NCI-H748 (cell line): ENCODE measurements at regions not wholly inside any gene's neighbourhood (a gene's known extent, or its start where the extent isn't known, plus 50 kb on each side); places are given as distances from the start of the nearest gene placed in this dataset.
A peak's percentile ranks its signal among the peaks of the same experiment; 100 is the strongest.
"Not testable (repeated sequence)": the region's sequence is repeated elsewhere in the genome, so short reads cannot be mapped to it uniquely, and the experiment has no call there.

Experiments used
- DNase-seq: peaks from one replicate; lab custom pipeline; 2025; ENCODE audit not compliant: unreplicated experiment; lab: John Stamatoyannopoulos, UW

DNA sequence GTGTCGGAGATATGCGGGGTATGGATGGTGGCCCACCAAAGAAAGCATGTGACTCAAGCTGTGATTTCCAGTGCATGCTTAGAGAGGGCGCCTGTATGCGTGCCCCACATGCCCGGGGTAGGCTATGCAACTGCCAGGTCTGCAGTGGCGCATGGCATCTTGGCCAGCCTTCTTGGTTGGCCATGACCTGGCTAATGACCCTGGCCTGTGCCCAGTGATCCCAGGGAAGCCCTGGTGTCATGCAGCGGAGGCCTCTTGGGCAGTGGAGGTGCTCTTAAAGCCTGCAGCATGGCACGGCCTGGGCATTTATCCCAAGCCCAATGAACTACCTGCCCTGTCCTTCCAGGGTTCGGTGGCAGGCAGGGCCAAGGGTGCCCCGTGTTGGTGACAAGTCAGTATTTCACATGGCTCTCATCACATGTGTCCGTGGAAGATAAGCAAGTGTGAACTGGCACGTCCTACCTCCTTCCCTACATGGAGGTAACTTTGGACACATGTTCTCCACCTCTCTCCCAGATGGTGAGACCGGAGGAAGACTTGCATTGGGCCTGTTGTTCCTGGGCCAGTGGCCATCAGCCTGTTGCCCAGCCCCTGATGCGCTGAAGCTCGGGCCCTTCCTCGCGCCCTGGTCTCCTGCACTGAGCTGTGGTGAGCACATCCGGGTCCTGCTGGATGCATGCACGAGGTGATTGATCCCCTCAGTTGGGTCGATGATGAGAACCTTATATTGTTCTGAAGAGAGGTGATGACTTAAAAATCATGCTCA is 192.0 kb downstream of the UBE3A start:
- DNase-seq = no peak

DNA sequence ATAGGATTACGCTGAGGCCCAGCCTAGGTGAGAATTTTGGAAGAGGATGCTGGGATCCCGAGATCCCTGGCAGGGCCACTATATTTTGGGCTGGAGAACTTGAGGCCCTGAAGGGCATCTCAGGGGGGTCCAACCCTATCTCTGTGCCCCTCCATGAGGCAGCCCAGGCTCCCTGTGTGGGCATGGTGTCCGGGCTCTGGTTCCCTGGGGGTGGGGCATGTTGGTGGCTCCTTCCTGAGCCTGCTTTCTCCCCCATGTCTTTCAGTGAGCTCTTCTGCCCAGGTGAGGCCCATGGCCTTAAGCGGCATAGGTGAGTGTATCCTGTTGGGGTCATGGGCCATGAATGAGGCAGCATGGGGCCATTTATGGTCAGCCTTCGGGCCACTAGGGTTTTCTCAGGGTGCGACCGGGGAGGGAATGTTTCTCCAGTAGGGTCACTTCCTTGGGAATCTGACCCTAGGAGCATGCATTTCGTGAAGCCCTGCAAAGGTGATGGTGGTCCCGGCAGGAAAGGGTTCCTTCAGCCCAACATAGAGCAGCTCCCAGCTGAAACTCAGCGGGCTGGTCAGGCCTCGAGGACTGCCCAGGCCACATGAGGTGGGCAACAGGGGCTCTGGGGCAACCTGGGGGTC is 191.3 kb downstream of the UBE3A start:
- no peak for DNase-seq

DNA sequence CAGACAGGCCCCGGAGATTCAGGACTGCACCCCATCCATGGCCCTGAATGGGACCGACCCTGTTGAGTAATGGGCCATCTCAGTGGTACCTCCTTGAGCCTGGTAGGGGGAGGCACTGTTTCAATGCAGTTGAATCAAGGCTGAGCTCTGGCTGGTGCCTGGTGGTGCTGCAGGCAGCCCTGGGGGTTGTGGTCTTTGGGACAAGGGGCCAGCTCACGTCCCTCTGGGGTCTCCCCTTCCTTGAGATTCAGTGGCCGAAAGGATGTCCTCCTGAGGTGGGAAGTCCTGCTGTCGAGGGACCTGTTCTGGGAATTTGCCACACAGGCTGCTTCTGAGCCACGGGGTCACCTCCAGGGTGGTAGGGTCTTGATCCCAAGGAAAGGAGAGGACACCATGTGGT is 190.7 kb downstream of the UBE3A start:
- DNase-seq = not testable (repeated sequence)

DNA sequence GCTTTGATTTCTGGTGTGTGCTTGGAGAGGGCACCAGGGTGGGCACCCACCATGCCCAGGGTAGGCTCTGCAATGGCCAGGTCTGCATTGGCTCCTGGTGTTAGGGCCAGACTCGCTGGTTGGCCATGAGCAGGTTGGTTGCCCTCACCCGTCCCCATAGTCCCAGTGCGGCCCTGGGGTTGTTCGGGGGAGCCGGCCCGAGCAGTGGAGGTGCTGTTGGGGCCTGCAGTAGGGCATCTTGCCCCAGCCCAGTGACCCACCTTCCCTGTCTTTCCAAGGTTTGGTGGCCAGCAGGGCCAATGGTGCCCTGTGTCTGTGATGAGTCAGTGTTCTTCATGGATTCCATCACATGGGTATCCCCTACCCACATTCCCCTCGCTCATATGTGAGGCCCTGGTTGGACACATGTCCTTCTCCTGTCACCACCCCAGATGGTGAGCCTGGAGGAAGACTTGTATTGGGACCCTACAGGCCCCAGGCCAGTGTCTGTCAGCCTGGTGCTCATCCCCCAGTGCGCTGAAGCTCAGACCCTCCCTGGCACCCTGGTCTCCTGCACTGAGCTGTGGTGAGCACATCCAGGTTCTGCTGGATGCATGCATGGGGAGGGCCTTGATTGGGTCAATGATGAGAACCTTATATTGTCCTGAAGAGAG is 190.1 kb downstream of the UBE3A start:
- DNase-seq = no peak

DNA sequence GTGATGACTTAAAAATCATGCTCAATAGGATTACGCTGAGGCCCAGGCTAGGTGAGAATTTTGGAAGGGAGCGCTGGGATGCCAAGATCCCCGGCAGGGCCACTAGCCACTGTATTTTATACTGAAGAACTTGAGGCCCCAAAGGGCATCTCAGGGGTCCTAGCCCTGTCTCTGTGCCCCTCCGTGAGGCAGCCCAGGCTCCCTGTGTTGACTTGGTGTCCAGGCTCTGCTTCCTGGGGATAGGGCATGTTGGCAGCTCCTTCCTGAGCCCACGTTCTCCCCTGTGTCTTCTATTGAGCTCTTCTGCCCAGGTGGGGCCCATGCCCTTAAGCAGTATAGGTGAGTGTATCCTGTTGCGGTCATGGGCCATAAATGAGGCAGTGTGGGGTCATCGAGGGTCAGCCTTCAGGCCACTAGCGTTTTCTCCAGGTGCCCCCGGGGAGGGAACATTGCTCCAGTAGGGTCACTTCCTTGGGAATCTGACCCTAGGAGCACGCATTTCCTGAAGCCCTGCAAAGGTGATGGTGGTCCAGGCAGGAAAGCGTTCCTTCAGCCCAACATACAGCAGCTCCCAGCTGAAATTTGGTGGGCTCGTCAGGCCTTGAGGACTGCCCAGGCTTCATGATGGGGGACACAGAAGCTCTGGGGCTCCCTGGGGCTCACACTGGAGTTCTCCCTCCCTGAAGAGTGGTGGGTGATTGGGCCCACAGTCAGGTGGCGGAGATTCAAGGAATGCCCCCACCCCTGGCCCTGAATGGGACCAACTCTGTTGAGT is 189.4 kb downstream of the UBE3A start:
- no peak for DNase-seq

DNA sequence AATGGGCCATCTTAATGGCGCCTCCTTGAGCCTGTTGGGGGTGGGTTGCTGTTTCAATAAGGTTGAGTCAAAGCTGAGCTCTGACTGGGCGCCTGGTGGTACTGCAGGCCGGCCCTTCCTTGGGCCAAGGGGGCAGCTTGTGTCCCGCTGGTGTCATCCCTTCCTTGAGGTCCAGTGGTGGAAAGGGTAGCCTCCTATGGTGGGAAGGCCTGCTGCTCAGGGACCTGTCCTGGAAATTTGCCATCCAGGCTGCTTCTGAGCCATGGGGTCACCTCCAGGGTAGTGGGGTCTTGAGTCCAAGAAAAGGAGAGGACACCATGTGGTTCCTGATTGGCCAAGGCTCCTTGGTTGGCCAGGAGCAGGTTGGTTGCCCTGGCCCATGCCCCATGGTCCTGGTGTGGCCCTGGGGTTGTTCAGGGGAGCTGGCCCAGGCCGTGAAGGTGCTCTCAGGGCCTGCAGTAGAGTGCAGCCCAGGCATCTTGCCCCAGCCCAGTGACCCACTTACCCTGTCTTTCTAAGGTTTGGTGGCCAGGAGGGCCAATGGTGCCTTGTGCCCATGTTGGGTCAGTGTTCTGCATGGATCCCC is 188.7 kb downstream of the UBE3A start:
- no peak for DNase-seq

DNA sequence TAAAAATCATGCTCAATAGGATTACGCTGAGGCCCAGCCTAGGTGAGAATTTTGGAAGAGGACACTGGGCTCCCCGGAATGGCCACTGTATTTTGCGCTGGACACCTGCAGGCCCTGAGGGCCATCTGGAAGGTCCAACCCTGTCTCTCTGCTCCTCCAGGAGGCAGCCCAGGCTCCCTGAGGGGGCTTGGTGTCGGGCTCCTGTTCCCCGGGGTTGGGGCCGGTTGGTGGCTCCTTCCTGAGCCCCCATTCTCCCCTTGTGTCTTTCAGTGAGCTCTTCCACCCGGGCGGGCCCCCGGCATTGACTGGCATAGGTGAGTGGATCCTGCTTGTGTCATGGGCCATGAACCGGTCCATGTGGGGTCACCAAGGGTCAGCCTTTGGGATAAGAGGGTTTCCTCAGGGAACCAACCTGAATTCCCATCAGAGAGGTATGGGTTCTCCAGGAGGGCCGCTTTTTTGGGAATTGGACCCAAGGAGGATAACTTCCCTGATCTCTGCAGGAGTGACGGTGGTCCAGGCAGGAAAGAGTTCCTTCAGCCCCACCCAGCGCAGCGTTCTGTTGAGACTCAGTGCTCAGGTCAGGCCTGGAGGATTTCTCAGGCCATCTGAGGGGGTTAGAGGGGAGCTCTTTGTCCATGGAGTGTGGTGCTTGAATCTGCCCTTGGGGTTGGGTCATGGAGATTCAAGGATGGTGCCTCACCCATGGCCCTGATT is 187.8 kb downstream of the UBE3A start:
- DNase-seq = no peak

DNA sequence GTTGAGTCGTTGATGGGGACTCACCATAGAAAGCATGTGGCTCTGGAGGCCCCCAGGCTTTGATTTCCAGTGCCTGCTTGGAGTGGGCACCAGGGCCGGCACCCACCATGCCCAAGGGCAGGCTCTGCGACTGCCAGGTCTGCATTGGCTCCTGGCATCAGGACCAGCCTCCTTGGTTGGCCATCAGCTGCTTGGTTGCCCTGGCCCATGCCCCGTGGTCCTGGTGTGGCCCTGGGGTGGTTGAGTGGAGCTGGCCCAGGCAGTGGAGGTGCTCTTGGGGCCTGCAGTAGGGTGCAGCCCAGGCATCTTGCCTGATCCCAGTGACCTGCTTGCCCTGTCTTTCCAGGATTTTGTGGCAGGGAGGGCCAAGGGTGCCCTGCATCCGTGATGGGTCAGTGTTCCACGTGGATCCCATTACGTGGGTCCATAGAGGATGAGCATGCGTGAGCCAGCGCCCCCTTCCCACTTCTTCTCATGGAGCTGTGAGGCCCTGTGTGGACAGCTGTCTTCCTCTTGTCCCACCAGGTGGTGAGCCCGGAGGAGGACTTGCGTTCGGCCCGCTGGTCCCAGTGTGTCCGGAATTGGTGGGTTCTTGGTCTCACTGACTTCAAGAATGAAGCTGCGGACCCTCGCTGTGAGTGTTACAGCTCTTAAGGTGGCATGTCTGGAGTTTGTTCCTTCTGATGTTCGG is 187.0 kb downstream of the UBE3A start:
- DNase-seq = no peak

DNA sequence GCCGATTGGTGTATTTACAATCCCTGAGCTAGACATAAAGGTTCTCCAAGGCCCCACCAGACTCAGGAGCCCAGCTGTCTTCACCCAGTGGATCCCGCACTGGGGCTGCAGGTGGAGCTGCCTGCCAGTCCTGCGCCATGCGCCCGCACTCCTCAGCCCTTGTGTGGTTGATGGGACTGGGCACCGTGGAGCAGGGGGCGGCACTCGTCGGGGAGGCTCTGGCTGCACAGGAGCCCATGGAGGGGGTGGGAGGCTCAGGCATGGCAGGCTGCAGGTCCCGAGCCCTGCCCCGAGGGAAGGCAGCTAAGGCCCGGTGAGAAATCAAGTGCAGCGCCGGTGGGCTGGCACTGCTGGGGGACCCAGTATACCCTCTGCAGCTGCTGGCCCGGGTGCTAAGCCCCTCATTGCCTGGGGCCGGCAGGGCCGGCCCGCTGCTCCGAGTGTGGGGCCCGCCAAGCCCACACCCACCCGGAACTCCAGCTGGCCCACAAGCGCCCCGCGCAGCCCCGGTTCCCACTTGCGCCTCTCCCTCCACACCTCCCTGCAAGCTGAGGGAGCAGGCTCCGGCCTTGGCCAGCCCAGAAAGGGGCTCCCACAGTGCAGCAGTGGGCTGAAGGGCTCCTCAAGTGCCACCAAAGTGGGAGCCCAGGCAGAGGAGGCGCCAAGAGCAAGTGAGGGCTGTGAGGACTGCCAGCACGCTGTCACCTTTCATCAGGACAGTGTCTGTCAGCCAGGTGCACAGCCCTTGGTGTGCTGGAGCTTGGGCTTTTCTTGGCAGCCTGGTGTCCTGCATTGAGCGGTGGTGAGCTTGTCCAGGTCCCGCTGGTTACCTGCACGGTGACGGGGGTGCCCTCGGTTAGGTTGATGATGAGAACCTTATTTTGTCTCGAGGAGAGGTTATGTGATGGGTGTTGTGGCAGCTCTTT is 185.5 kb downstream of the UBE3A start:
- DNase-seq = not testable (repeated sequence)

DNA sequence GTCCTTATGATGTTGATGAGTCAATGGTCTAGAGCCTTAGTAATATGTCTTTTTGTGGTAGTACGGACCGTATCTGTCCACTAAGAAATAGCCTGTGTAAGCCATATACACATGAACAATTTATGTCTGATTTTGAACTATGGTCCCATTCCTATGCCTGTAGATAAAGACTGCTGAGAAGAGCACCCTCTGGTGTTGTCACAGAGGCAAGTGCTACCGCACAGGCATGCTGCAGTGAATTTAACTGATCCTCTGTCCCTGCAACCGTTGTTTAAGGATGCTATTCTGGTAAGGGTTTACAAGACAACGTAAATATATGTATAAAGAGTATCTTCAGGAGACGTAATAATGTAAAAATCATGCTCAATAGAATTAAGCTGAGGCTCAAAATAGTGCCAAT is 170.7 kb downstream of the UBE3A start:
- DNase-seq = peak; percentile 0
